ENCODE measurements at regions not wholly inside any gene's neighbourhood (a gene's known extent, or its start where the extent isn't known, plus 50 kb on each side); places are given as distances from the start of the nearest gene placed in this dataset.
"Not testable (repeated sequence)": the region's sequence is repeated elsewhere in the genome, so short reads cannot be mapped to it uniquely, and the experiment has no call there.

DNA sequence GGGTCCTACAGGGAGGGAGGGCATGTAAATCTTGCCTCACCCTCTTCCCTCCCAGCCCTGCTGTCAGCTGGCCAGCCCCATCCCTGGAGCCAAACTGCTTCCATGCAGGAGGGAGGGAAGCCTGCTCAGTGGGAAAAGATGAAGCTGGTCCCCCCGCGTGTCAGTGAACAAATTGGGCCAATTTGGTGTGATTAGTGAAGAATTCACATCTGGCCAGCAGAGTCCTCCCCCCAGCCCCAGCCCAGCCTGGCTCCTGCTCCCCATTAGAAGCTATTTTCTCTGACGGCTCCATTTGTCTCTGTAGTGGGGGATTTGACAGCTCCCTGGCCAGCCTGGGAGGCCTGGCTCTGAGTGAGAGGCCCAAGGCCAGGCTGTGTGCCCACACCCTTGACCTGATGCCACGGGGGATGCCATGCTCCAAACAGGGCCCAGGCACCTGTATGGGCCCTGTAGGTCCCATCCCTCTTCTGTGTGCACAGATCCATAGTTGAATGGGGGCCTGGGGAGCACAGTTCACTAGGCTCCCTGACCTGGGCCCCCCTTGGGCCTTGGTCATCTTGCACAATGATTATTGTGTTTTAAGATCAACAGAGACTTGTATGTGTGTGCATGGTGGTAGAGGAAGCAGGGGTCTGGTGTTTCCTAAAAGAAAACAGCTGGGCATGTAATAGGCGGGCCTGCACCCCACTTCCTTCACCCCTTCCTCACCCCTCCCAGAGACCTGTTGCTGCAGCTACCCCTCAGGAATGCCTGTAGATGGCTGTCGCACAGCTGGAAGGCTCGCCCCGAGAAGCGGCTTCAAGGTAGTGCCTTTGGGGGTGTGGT, 50.7 kb upstream of the TAC4 start:
- DNase-seq, result no peak

GRCh38 chr17:49899191-49899485, 51.3 kb upstream of the TAC4 start:
- DNase-seq, result peak in 1 of 56 donors; percentile 3

- no peak for DNase-seq
These were observed 51.7 kb upstream of the TAC4 start for GRCh38 chr17:49899588-49899987.

- DNase-seq, result not testable (repeated sequence)
These were observed 52.9 kb upstream of the TAC4 start for GRCh38 chr17:49900801-49901200.

DNA sequence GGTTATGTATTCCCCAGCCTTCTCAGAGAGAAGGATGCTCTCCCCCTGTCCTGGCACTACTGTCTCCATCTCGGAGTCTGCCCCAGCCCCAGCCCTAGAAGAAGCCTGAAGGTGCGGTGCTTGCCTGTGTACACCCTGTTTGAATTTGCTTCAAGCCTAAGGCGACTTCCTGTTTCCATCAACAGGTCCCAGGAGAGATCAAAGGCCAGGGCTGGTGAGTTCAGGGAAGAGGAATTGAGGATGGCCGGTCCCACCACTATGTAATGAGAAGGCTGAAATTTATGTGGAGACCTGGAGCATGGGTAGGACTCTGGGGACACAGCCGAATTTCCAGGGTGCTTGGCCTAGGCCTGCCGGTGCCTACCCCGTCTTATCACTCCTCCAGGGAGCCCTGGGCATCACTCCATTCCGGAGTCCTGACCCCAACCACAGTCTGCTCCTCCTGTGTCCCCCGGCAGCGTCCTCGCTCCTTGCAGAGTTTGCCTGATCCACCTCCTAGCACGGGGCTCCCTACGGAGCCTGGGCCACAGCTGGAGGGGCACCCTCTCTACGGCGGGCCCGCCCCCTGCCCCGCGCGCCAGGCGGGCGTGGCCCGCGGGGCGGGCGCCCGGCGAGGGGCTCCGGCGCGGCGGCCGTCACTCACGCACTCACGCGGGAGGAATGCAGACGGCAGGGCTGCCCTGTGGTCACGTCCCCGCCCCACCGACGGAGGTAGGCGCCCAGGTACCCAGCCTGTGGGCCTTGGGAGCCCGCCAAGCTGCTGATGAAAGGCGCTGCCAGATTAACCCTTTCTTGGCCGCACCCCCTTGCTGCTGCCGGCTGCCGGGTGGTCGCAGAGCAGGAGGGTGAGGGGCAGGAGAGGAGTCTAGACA, 53.8 kb upstream of the TAC4 start:
- DNase-seq, result no peak

DNA sequence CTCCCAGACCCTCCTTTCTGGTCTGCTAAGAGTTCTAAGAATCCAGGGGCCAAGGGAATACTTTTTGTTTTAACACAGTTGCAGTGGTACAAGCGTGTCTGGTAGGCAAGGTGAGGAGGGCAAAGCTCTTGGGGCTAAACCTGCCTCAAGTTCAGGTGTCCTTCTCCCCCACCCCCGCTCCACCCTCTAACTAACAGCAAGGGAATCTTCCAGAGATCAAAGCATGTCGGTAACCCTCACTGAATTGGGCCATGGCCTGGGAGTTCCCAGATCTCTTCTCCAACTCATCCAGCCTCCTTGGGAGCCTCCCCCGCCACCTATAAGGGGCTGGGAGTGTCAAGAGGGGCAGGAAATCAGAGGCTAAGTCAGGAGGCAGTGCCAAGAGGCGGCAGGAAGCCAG, 55.7 kb upstream of the TAC4 start:
- DNase-seq, result no peak

DNA sequence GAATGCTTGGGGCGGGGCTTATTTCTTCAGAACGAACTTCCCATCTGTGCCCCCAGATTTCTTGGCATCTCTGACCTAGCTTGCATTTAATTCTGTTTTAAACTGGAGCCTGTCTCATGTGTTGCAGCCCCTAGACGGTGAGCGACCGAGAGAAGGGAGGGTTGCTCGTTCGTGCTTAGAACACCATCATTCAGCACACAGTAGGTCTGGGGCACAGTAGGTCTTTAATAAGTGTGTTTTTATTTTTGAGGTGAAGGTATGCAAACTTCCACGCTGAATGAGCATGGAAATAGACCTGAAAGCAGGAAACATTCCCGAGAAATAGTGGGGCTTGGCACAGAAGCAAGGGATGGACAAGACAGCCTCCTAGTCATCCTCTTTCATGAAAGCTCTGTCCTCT, 57.0 kb upstream of the TAC4 start:
- no peak for DNase-seq

DNA sequence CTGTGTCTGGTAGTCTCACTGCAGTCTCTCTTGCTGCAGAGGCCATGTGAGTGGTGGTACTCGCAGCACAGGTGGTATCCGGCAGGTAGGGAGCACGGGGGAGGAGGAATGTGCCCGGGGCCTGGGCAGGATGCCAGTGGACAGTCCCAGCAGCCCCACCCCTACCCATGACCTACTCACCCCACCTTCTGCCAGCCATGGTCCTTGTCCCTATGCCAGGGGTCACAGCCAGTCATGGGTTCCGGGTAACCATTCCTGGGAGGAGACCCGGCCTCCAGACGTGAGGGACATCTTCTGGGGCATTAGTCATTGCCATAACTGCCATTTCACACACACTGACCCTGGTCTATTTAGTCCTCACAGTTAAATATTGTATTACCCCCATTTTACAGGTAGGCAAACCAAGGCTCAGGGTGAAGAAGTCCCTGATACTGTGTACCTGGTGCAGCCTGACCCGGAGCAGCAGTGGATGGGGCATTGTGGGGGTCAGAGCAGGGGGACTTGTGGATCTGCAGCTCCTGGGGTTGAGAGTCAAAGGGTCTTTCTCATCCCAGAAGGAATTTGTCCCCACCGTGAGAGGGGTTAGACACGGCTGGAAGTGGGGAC, 58.8 kb upstream of the TAC4 start:
- DNase-seq, result no peak

DNA sequence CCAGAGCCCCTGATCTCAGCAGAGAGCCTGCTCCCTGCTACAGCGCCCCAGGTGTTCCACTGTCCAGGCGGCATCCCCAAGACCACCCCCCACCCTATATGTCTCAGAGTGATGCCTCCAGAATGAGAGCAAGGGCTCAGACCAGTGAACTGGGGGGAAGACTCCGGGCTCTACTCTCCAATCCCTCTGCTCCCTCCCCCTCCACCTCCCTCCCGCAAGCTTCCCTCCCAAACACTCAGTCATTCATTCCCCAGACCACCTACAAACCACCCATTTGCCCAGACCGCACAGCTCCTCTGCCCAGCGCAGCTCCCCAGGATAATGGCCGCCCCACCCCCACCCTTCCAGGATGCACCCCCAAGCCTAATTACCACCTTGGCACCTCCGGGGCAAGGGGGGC, 59.4 kb upstream of the TAC4 start:
- DNase-seq, result no peak

DNA sequence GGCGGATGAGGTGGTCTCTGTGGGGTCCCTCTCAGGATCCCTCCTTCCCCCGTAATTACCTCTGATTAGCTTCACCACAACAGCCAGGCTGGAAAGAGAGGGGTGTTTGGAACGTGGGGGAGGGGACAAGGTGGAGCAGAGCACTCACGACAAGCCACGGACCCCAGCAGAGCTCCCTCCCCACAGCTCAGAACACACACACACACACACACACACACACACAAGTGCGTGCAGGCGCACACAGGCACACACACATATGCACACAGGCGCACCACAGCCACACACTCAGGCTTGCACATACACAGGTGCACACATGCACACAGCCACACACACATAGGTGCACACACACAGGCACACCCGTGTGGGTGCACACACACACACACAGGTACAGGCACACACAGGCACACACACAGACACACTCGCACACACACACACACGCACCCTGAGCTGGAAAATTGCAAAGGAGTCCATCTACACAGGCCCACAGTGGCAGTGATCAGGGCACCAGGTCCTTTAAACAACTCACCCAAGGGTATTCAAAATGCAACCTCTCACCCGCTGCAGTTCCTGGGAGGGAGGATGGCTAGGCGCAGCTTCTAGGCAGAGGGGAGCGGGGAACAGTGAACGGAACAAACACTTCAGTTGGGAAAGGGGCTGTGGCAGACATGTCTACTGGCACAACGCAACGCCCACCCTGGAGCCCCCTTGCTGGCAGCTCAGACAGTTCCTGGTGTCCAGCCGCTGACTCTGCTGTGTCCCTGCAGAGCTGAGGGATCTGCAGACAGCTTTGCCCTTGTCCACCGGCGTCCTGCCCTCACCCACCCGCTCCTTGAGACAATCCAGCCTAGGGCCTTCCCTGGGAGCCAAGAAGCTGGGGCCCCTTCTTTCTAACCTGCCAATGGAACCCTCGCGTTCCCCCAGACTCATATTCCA, 59.9 kb upstream of the DLX4 start:
- no peak for DNase-seq

DNA sequence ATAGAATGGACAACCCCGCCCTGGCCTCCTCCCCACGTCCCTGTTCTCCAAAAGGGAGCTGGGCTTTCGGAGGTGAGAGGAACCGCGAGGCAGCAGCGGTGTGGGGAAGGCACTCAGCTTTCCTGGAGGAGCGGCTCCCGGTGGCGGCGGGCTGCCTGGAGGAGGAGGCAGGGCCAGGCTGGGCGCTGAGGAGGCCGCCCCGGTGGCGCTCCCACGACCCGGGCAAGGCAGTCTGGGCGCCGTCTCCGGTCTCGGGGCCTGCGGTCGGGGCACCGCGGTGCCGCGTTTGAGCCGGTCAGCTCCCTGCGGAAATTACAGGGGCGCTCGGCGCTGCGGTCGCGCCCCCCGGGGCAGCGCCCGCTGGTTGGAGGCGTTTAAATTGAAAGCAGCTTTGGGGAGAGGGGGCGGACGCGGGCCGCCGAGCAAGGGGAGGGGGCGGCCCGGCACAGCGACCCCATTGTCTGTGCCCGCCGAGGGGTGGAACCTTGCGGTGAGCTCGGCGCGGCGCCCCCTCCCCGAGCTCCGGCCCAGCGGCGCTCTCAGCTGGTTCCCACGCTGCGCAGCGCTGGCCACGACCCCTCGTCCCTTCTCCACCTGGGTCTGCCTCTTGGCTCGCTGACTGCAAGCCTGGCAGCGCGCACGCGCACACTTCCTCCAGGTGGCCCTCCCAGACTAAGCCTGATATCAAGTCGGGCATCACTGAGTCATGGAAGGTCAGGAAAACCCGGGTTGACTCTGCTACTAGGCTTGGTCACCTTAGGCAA, 58.7 kb upstream of the DLX4 start:
- DNase-seq, result no peak

DNA sequence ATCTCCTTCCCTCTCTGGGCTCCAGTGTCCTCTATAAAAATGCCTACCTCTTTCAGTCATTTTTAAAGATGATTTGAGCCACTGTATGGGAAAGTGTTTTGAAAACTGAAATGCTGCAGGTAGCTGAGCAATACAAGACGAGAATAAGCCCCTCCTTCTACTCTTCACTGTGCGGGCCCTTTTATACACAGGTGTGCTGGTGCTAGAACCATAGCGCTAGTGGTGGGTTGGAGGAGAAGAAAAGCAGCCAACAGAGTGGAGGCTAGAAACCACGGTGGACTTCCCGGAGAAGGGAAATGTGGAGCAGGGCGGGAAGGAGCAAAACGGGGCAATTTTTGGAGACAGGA, 58.2 kb upstream of the DLX4 start:
- DNase-seq, result no peak

GRCh38 chr17:49911719-49912118, 57.3 kb upstream of the DLX4 start:
- DNase-seq, result no peak

DNA sequence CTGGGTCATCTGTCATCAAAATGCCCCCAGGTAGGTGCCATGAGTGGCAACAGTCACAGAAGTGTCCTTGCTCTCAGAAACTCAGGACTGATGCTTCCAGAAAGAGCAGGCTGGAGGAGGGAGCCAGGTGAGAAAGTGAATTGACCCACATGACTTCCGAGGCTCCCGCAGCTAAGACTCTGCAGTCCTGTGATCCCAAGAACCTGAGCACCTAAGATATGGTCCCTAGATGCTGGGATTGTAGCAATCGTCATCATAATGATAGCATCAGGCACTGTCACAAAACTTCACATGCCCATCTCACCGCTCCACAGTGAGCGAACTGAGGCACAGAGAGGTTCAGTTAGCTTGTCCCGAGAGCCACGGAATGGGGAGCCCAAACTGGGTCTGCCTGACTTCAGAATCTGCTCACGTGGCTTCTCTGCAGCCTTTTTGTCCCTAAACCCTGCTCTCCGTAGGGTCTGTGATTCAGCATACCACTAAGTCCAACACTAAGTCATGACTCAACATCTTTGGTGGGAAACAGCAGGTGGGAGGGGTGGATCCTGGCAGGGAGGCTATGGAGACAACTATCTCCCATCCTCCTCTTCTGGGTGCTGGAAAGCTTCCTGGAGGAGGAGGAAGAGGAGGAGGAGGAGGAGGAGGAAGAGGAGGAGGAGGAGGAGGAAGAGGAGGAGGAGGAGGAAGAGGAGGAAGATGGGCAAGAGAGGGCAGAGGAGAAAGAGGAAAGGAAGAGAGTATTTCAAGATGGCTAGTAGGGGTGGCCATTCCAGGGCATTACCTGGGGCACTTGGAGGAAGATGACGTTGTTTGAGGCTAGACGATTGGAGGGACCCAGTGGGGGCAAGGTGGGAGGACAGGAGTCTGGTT, 55.5 kb upstream of the DLX4 start:
- DNase-seq, result no peak

GRCh38 chr17:49914096-49914490, 54.9 kb upstream of the DLX4 start:
- DNase-seq, result no peak

DNA sequence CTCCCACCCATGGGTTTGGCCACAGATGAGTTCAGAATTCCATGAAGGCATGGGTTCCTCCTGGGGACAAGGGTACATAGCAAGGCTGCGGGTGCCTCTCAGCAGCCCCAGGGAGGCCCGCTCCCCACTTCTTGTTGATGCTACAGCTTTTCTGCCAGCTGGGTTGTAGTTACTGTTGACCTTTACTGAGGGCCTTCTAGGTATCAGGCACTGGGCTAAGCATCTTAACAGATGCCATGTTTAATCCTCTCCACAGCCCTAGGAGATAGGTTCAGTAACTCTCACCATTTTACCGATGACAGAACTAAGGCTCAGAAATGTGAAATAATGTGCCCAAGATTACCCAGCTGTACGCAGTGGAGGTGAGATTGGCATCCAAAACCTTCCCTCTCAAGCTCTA, 54.3 kb upstream of the DLX4 start:
- DNase-seq, result no peak

DNA sequence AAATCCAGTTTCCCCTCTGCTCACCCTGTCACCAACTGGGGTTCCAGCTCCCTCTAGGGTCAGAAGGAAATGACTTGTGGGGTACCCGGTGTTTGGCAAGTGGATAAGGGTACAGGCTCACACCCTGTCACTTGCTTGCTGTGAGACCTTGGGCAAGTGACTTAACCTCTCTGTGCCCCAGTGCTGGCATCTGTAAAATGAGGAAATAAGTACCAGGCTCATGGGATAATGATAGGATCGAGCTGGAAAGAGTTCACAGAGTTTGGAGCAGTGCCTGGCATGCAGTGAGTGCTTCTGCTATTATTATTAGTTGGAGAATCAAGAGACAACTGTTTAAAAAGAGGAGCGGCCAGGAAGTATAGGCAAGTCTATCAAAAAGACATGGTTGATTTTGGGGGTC, 53.7 kb upstream of the DLX4 start:
- DNase-seq, result no peak

DNA sequence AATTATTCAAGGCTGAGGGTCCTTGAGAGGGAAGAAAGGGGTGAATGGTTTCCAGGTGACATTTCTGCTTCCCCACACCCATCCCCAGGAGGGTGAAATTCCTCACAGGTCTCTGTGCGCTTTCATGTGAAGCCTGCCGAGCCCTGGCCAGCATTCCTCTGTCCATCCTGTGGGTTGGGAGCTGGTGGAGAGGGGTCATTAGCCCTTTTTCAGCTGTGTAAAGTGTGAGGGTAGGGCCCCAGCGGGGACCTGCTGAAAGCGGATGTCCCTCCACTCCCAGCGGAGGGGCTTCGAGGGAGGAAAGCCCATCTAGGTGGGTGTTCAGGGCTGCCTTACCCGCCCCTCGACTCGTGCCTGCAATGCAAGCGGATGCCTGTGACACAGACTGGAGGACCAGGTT, 53.3 kb upstream of the DLX4 start:
- DNase-seq, result no peak

GRCh38 chr17:49916854-49917515, 52.0 kb upstream of the DLX4 start:
- DNase-seq, result no peak

All from amygdala (tissue), 56 donors.